ENCODE measurements at regions not wholly inside any gene's neighbourhood (a gene's known extent, or its start where the extent isn't known, plus 50 kb on each side); places are given as distances from the start of the nearest gene placed in this dataset.

- H3K9ac ChIP-seq: no peak overlapping the region
- no peak overlapping the region for H2AFZ ChIP-seq (replicated peaks)
- no peak overlapping the region for H3K4me2 ChIP-seq
- Mint-ChIP-seq H3K4me3 (no peak overlapping the region), H3K4me1 (peaks cover 38% of the 10 kb centered on the region), H3K27me3 (ENCODE audit: insufficient read depth, low read depth) (peaks cover 2% of the 10 kb centered on the region), H3K36me3 (no peaks in the 10 kb centered on the region), H3K9me3 (no peaks in the 10 kb centered on the region), H3K27ac (no peak overlapping the region)
- H3K4me3 ChIP-seq: no peak overlapping the region
- H3F3A ChIP-seq (ENCODE audit: low read depth): no peaks in the 10 kb centered on the region
- H3K9me3 ChIP-seq (ENCODE audit: low read depth): no peaks in the 10 kb centered on the region
- peaks cover 15% of the 10 kb centered on the region for H3K4me1 ChIP-seq
- no peak for DNase-seq (ENCODE audit: low spot score)
- TF ChIP-seq CTCF (IDR thresholded peaks at IDR 0.05) (no peak), EZH2phosphoT487 (IDR thresholded peaks at IDR 0.05) (no peak), EZH2 (IDR thresholded peaks at IDR 0.05) (no peak)
- H3K79me2 ChIP-seq (ENCODE audit: low read depth): no peaks in the 10 kb centered on the region
- H3K27me3 ChIP-seq: no peaks in the 10 kb centered on the region
- H4K20me1 ChIP-seq (ENCODE audit: low read depth): no peaks in the 10 kb centered on the region
- H3K36me3 ChIP-seq: no peaks in the 10 kb centered on the region
- H3K27ac ChIP-seq: no peak overlapping the region
Measured at GRCh38 chr6:122059918-122060317, 339.5 kb upstream of the HSF2 start.

- H3K9ac ChIP-seq: no peak overlapping the region
- no peaks in the 10 kb centered on the region for H3K9me3 ChIP-seq (ENCODE audit: low read depth)
- H3K4me1 ChIP-seq: peaks cover 15% of the 10 kb centered on the region
- TF ChIP-seq EZH2phosphoT487 (IDR thresholded peaks at IDR 0.05) (no peak), CTCF (IDR thresholded peaks at IDR 0.05) (no peak), EZH2 (IDR thresholded peaks at IDR 0.05) (no peak)
- H3K4me2 ChIP-seq: no peak overlapping the region
- DNase-seq (ENCODE audit: low spot score): no peak
- H3F3A ChIP-seq (ENCODE audit: low read depth): no peaks in the 10 kb centered on the region
- H3K36me3 ChIP-seq: no peaks in the 10 kb centered on the region
- Mint-ChIP-seq H3K9me3 (no peaks in the 10 kb centered on the region), H3K27me3 (ENCODE audit: insufficient read depth, low read depth) (peaks cover 2% of the 10 kb centered on the region), H3K4me3 (no peak overlapping the region), H3K4me1 (peaks cover 39% of the 10 kb centered on the region), H3K36me3 (no peaks in the 10 kb centered on the region), H3K27ac (no peak overlapping the region)
- no peak overlapping the region for H3K27ac ChIP-seq
- H2AFZ ChIP-seq (replicated peaks): peak overlapping the region; percentile 46
- H3K79me2 ChIP-seq (ENCODE audit: low read depth): no peaks in the 10 kb centered on the region
- H4K20me1 ChIP-seq (ENCODE audit: low read depth): no peaks in the 10 kb centered on the region
- H3K27me3 ChIP-seq: no peaks in the 10 kb centered on the region
- H3K4me3 ChIP-seq: no peak overlapping the region
Measured at GRCh38 chr6:122061855-122062254, 337.6 kb upstream of the HSF2 start.

GRCh38 chr6:122063076-122063475, 336.4 kb upstream of the HSF2 start:
- no peak overlapping the region for H2AFZ ChIP-seq (replicated peaks)
- Mint-ChIP-seq H3K27ac (peak overlapping the region; percentile 81), H3K27me3 (ENCODE audit: insufficient read depth, low read depth) (peaks cover 2% of the 10 kb centered on the region), H3K4me1 (peaks cover 35% of the 10 kb centered on the region), H3K9me3 (peaks cover 2% of the 10 kb centered on the region), H3K4me3 (no peak overlapping the region), H3K36me3 (no peaks in the 10 kb centered on the region)
- H3K9me3 ChIP-seq (ENCODE audit: low read depth): no peaks in the 10 kb centered on the region
- TF ChIP-seq CTCF (IDR thresholded peaks at IDR 0.05) (no peak), EZH2 (IDR thresholded peaks at IDR 0.05) (no peak), EZH2phosphoT487 (IDR thresholded peaks at IDR 0.05) (no peak)
- H3K4me3 ChIP-seq: no peak overlapping the region
- H3K27me3 ChIP-seq: no peaks in the 10 kb centered on the region
- peak overlapping the region; percentile 18 for H3K4me2 ChIP-seq
- H4K20me1 ChIP-seq (ENCODE audit: low read depth): no peaks in the 10 kb centered on the region
- H3K4me1 ChIP-seq: peaks cover 15% of the 10 kb centered on the region
- no peak overlapping the region for H3K9ac ChIP-seq
- H3K79me2 ChIP-seq (ENCODE audit: low read depth): no peaks in the 10 kb centered on the region
- no peaks in the 10 kb centered on the region for H3K36me3 ChIP-seq
- no peaks in the 10 kb centered on the region for H3F3A ChIP-seq (ENCODE audit: low read depth)
- peak; percentile 18 for DNase-seq (ENCODE audit: low spot score)
- H3K27ac ChIP-seq: no peak overlapping the region

Data from neural progenitor cell (in vitro differentiated cells).